ENCODE measurements at regions not wholly inside any gene's neighbourhood (a gene's known extent, or its start where the extent isn't known, plus 50 kb on each side); places are given as distances from the start of the nearest gene placed in this dataset.

DNA sequence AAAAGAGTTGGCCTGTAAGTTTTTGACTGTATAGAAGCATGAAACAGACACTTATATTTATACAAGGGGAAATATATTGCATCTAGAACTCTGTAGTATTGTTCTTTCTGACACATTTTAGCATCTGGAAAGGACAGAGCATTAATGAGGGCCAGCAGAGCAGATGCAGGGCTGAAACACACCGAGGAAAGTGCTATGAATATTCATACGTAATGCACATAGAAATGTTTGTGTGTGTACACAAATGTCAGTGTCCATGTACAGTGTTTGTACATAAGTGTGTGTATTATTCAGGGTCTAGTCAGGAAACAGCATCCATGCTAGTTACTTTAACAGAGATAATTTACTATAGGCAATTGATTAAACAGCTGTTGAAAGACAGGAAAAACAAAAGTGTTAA lies 146.5 kb upstream of the DTNBP1 start:
- DNase-seq (ENCODE audit: low read depth in 2 of 2), result no peak

DNA sequence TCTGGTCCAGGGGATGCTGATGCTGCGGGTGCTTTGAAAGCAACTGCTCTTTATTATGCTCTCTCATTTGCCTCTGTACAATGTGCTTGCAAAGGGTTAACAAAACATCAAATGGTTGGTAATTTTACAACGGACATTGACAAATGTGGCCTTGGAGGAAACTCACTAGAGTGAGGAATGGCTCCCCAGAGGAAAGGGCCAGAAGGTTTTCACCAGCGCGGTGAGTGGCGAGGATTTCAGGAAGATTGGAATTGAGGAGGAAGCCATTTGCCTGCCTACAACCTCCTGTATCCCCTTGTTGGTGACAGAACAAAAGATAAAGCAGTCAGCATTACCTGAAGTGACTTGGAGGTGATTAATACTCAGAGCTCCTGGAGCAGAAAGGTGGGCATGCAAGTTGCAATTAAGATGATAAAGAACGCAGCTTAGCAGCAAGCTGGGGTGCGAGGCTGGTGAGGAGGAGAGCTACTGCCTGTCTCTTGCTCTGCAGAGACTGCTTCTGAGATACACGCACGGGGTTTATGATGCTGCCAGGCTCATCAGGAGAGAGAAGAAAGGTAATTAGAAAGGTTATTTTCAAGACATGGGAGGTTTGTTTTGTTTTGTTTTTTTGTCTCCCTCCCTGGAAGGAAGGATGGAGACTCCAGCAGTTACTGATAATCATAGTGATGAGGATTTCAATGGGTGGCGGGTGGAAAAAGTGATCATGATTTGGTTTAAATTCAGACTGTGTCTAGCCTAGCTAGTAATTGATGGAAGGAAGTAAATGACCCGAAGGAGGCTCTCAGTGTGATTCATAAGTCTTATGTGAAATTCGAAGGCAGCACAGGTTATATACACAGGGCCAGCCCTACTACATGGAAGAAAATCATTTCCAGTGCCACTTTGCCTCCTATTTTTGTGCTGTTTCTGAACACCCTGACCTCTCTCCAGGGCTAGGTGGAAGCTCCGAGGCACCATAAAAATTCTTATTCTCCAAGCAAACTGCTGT lies 141.6 kb upstream of the DTNBP1 start:
- DNase-seq (ENCODE audit: low read depth in 2 of 2), result no peak

DNA sequence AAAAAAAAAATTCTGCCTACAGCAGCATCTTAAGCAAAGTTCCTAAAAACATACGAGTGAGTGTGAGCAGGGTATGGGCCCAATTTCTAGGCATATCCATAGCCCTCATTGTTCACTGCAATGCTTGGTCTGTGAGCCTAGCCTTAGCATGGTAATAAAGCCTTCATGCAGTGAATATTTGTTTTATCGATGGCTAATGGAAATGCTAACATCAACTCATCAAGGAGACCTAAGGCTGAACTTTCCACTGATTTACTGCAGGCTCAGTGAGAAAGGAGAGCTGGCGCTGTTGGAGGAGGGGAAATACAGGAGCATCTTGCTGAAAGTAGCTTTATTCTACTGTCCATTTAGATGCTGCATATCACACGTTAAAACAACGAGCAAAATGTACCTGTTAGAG lies 139.6 kb upstream of the DTNBP1 start:
- no peak for DNase-seq (ENCODE audit: low read depth in 2 of 2)

DNA sequence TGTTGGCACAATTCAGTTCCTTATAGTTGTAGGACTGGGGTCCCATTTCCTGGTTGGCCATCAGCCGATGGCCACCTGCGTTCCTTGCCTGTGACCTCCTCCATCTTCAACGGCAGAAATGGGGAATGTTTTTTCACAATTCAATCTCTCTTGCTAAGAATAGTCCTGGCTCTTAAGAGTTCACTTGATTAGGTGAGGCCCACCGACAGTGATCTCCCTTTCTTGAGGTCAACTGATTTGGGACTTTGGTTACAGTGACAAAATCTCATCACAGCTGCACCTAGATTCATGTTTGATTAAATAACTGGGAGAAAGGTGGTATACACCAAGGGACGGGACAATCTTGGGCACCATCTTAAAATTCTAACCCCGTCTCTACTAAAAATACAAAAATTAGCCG lies 139.1 kb upstream of the DTNBP1 start:
- DNase-seq (ENCODE audit: low read depth in 2 of 2), result no peak

DNA sequence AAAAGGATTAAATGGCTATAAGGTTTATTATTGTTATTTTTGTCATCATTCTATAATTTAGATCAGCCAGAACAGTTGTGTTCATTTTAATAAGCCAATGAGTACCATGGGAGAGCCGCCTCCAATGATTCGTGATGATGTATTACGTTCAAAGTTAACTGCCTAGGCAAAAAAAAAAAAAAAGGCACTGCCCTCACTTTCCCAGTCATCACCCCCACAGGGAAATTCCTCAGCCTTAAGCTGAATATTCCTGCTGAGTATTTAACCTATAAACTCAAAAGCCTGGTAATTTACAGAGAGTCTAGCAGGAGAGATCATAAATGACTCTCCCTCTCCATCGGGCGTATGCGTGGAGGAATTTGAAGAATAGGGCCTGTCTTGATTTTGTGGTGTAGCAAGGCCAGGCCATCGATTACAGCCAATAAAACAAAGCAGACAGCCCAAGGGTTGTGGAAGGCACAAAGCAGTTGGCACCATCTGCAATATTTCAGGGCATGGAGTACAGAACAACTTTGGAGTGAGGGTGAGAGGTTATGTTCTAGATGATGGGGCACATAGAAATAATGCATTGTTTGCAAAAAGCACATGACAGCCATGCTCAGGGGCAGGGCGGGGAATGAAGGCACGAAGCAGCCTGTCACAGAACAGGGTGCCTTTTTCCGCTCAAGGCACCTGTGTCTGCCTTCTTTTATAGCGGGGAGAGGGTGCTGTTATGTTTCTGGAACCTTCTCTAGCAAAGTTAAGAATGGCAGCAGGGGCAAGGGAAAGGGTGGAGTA lies 138.2 kb upstream of the DTNBP1 start:
- DNase-seq (ENCODE audit: low read depth in 2 of 2), result no peak

DNA sequence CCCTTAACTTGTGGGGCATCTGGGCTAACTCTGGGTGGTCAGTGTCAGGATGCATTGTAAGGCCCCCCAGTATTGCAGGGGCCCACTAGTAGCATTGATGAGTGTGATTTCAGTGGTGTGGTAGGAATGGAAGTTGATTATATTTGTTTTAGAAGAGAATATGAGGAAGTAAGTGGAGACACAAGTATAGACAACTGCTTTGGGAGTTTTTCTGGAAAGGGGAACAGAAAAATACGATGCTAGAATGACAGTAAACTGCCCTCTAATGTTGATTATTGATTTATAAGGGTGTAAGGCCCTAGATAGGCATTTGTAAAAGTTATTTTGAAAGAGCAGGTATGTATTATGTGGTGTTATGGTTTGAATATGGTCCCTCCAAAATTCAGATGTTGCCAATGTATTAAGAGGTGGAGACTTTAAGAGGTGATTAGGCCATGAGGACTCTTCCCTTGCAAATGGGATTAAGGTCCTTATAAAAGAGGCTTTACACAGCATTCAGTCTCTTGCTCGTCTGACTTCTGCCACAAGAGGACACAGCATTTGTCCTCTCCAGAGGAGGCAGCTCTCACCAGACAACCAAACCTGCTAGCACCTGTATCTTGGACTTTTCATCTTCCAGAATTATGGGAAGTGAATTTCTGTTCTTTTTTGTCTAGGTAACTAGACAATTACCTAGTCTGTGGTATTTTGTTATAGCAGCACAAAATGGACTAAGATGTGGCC lies 135.9 kb upstream of the DTNBP1 start:
- no peak for DNase-seq (ENCODE audit: low read depth in 2 of 2)

DNA sequence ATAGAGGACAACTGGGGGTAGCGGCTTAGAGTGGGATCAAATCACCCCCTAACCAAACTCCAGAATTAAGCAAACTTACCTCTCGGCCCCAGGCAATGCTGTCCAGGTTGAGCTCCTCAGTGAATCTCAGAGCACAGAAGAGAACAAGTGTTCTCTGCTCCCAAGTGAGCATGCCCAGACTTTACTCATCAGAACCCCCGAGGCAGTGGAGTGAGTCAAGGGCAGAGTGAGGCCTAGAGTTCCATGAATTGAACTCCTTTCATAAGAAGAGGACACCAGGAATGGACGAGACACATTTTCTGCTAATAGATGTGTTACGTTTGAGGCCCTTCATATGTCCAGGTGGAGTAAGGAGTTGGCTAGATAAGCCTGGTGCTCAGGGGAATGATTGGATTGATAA lies 134.0 kb upstream of the DTNBP1 start:
- no peak for DNase-seq (ENCODE audit: low read depth in 2 of 2)

DNA sequence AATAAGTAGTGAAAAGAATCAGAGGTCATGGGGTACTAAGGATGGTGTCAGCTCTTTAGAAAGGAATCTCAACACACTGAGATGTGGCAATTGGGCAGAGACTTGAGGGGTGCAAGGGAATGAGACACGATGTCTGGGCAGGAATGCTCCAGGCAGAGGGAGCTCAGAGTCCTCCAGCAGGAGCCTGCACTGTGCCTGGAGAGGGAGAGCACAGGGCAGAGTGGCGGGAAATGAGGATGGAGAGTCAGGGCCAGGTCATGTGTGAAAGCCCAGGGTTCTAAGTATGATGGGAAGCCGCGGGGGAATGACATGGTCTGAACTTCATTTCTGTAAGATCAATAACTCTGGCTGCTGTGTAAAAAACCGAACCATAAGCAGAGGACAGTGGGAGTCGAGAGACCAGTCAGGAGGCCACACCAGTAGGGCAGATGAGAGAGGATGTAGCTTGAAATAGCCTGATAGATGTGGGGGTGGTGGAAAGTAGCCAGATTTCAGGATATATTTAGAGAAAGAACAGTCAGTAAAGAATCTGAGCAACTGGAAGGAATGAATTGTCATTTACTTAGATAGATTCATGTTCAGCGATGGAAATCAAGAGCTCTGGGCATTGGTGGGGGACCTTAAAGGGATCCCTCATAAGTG lies 133.4 kb upstream of the DTNBP1 start:
- DNase-seq (ENCODE audit: low read depth in 2 of 2), result no peak

DNA sequence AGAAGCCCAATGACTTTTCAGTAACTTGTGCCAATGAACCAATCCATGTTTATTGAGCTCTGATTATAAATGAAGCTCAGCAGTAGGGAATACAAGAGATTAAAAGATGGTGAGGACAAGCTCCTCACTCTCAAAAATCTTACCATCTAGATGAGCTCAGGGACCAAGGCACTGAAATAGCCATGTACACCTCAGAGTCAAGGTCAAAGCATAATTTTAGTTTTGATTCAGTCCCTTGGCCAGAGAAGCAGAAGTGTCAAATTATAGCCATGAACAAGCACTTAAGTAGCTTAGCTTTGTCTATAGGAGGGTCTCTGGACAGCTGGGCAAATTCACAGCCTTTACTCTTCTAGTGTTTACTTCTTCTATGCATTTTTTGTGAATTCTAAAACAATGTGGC lies 131.0 kb upstream of the DTNBP1 start:
- DNase-seq (ENCODE audit: low read depth in 2 of 2), result no peak

DNA sequence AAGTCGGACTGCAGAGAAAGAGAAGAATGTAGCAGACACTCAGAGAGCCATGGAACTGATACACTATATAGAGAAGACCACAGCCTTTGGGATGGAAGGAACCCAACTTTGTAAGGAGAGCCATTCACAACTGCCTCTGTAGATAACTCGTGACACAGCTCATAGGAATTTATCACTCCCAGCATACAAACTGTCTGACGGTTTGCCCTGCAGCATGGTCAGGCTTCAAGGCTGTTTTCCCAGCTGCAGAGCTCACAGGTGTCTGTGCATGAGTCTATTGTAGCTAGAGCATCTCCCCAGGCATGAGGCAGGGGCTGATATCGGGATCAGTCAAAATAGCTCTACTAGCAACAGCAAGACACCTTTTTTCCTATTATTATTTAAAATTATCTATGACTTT lies 130.5 kb upstream of the DTNBP1 start:
- DNase-seq (ENCODE audit: low read depth in 2 of 2), result no peak

DNA sequence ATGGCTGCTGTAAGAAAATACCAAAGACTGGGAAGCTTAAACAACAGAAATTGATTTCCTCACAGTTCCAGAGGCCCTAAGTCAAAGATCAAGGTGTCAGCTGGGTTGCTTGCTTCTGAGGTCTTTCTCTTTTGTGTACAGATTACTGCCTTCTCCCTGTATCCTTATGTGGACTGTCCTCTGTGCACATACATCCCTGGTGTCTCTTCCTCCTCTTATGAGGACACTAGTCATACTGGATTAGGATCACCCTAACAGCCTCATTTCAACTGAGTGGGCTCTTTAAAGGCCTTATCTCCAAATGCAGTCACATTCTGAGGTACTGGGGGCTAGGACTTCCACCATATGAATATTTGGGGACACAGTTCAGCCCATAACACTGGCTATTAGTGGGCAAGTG lies 130.0 kb upstream of the DTNBP1 start:
- no peak for DNase-seq (ENCODE audit: low read depth in 2 of 2)

DNA sequence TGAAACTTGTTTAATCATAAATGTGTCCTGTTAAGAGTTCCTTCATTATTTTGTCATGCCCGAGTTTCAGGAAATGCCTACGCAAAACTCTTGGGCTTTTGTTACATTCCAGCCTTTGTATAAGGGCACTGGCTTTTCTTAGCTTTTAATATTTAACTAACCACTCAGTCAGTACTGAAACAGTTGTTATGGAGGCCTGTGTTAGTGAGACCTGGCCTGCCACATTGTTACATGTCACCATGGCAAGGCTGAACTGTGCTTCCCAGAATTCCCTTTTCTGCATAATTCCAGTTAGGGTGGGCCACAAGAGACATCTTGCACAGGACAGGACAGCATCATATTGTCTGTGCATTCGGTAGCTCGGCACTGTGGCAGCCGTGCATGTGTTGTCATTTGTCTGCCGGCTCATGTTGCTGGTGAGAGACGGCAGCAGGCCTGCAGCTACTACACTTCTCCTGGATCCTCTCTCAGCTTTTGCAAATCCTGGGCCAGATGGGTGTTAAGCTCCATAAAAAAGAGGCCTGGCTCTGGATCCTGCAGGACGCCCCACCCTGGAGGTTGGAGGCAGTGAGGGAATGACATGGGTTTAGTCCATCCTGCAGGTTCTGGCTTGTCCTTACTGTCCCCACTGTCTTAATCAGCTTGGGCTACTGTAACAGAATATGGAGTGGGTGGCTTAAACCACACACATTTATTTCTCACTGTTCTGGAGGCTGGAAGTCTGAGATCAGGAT lies 128.8 kb upstream of the DTNBP1 start:
- DNase-seq (ENCODE audit: low read depth in 2 of 2), result no peak

DNA sequence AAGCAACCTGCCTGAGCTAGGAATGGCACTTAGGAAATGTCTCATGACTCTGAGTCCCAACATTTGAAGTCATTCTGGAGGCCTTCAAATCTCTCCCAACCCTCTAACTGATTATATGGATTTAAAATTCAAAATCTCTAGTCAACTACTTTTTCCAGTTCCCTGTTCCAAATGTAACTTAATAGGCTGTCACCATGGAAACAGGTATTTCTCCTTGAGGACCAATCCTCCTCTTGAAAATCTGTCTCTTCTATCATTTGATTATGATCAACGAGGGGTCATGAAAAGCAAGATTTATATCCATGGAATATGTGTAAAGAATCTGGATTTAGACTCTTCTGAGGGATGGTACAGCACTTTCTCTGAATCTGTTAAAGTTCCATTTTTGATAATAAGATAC lies 127.3 kb upstream of the DTNBP1 start:
- no peak for DNase-seq (ENCODE audit: low read depth in 2 of 2)

DNA sequence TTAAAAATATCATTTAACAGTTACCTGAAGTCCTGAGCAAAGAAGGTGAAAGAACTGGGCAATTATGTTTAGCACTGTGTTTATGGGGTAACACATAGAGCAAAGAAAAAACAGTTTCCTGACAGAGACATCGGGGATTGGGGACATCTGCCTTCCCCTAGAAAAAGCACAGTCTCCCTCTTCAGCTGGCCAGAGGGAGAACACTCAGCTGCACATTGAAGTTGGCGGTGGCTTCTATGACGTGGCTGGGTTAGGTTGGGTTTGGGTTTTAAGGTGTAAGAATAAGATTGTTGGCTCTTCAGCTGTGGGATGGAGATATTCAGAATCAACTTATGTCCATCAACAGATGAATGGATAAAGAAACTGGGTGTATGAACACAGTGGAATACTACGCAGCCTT lies 124.0 kb upstream of the DTNBP1 start:
- DNase-seq (ENCODE audit: low read depth in 2 of 2), result no peak

DNA sequence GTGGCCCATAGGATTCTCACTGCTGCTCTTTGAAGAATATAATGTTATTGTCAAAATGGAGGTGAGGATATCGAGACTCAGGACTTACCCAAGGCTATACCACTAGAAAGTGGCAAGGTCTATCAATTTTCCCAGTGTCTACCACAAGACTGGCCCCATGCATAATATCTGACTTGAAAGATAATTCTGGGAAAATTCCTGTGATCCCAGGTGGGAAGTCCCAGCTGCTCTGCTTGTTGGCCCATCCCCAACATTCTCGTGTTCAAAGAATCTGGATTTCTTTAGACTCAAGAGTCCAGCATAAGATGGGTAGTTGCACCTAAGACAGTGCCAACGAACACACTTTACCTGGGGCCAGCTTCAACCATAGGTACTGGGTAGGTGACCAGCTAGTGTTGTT lies 120.7 kb upstream of the DTNBP1 start:
- DNase-seq (ENCODE audit: low read depth in 2 of 2), result no peak

DNA sequence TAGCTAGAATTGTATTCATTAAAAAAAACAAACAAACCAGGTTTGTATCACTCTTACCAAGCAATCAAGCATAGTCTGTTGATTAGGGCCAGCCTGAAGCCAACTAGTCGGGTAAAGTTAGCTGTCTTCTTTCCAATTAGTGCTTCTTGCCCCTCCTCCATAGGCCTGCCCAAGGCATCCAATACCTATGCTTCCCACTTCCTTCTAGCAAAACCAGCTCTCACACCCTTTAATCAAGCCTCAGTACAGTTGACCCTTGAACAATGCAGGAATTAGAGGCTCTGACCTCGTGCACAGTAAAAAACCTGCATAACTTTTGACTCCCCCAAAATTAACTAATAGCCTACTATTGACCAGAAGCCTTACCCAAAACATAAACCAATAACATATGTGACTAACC lies 119.1 kb upstream of the DTNBP1 start:
- no peak for DNase-seq (ENCODE audit: low read depth in 2 of 2)

DNA sequence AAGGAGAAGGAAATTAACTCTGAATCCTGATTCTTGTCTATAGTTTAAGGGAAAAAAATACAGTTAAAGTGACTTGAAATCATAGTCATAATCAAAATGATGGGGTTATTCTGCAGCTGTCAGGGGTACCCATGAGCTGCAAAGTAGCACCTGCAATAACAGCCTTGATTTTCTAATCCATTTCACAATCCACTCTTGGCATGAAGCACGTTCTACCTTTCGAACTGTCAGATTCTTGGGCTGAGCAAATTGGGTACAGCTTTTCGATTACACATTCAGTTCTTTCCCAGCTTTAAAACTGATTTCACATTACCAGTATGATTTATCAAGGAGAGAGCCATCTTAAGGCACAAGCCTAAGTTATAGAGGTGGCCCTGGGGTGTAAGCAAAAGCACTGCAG lies 118.5 kb upstream of the DTNBP1 start:
- no peak for DNase-seq (ENCODE audit: low read depth in 2 of 2)

DNA sequence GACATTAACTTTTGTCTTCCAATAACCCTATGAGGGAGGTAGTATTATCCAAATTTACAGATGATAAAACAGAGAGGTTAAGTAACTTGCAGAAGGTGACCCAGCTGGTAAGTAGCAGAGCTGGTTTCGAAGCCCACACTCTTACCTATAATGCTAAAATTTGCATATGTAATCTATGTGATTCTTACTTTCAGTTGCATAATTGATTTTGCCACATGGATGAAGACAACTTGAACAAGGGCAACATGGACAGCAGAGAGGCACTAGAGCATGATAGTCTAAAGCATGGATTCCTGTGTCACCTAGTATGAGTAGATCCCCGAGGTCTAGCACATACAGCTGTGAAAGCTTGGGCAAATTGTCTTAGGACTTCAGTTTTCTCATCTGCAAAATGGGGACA lies 117.6 kb upstream of the DTNBP1 start:
- no peak for DNase-seq (ENCODE audit: low read depth in 2 of 2)

DNA sequence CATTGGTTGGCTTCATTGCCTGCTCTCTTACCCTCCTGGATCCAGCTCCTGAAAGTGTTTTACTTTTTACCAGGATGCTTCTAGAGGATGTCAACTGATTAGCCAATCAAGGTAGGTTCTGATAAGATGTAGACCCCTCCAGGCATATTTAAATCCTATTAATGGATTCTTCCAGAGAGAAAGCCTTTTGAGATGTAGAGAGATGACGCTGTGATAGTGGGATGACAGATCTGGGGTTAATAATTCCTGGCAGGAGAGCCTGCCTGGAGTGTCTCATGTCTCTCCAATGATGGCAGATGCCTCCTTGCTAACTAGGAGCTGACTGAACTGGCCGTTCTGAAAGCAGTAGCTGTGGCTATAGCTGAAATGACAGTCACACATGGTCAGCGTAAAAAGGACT lies 116.9 kb upstream of the DTNBP1 start:
- no peak for DNase-seq (ENCODE audit: low read depth in 2 of 2)

DNA sequence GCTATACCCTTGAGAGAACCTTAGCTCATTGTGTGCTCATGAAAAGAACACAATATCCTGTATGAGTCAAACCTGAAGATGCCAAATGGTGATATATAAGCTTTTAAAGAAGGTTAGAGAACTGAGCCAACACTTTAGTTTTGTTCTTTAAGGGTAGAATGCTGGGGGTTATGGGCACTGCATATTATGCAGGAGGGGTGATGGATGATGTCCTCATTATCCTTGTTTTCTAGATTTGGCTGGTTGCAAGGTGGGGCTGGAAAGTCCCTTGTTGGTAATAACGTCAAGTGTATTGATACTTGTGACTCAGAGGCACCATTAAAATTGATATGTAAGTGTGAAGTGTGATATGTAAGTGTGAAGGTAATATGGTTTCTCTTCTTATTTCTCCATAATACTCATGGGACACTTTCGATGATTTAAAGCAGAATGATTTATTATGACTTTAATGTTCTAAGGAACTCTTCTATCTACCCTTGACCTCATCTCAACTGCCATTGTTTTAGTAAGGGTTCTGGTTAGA lies 113.7 kb upstream of the DTNBP1 start:
- no peak for DNase-seq (ENCODE audit: low read depth in 2 of 2)

DNA sequence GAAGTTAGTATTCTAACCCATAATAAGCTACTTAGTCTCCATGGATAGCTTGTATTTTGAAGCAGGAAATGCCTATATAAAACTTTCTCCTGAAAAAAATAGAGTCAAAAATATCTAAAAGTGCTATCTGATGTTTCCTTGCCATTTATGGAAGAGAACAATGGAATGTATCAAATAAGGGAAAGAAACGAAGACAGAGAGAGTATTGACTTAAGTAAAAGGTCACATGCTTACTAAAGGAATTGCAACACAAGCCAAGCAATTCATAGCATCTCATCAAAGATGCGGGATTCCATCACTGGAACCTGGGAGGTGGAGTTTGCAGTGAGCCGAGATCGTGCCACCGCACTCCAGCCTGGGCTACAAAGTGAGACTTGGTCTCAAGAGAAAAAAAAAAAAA lies 112.9 kb upstream of the DTNBP1 start:
- DNase-seq (ENCODE audit: low read depth in 2 of 2), result no peak

Measured in dermis microvascular lymphatic vessel endothelial cell (primary cell).